Endothelial cell of umbilical vein (primary cell): ENCODE measurements at regions not wholly inside any gene's neighbourhood (a gene's known extent, or its start where the extent isn't known, plus 50 kb on each side); places are given as distances from the start of the nearest gene placed in this dataset.

Experiments used
- MYC ChIP-seq: IDR thresholded peaks from one replicate; pipeline ENCODE4 v1.6.1; 2011; ENCODE audit warnings: mild to moderate bottlenecking, low read depth, low read length
- POLR2A ChIP-seq: IDR thresholded peaks from 2 replicates; pipeline ENCODE4 v1.6.1; 2012; ENCODE audit warnings: low read depth, mild to moderate bottlenecking, control low read depth, low read length
- POLR2AphosphoS5 ChIP-seq: IDR thresholded peaks from 2 replicates; pipeline ENCODE4 v1.6.1; 2012; ENCODE audit warnings: low read depth, mild to moderate bottlenecking, control low read depth, low read length, moderate library complexity; ENCODE audit not compliant: insufficient read depth
- TF ChIP-seq, protein P1 (sequence below), 2 donors: IDR thresholded peaks; 1 replicate in 1 of 2; 2 replicates in 1 of 2; pipeline ENCODE4 v1.5.1; 2011; ENCODE audit warnings: low read length in 2 of 2, mild to moderate bottlenecking in 2 of 2, moderate library complexity in 2 of 2, control low read depth in 1 of 2, inconsistent platforms in 1 of 2, low read depth in 1 of 2; ENCODE audit not compliant: insufficient read depth in 1 of 2; ENCODE audit errors: extremely low read depth in 1 of 2

GRCh38 chr13:88590574-88590973 is 919.4 kb downstream of the SLITRK5 start:
- no peak for TF ChIP-seq POLR2AphosphoS5
- TF ChIP-seq POLR2A = no peak
- TF ChIP-seq, protein P1, sequence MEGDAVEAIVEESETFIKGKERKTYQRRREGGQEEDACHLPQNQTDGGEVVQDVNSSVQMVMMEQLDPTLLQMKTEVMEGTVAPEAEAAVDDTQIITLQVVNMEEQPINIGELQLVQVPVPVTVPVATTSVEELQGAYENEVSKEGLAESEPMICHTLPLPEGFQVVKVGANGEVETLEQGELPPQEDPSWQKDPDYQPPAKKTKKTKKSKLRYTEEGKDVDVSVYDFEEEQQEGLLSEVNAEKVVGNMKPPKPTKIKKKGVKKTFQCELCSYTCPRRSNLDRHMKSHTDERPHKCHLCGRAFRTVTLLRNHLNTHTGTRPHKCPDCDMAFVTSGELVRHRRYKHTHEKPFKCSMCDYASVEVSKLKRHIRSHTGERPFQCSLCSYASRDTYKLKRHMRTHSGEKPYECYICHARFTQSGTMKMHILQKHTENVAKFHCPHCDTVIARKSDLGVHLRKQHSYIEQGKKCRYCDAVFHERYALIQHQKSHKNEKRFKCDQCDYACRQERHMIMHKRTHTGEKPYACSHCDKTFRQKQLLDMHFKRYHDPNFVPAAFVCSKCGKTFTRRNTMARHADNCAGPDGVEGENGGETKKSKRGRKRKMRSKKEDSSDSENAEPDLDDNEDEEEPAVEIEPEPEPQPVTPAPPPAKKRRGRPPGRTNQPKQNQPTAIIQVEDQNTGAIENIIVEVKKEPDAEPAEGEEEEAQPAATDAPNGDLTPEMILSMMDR (IDR thresholded peaks at IDR 0.05; ENCODE audit: extremely low read depth in 1 of 2, insufficient read depth in 1 of 2, low read depth in 1 of 2, low read length in 2 of 2) = no peak
- no peak for TF ChIP-seq MYC
